ENCODE measurements at regions not wholly inside any gene's neighbourhood (a gene's known extent, or its start where the extent isn't known, plus 50 kb on each side); places are given as distances from the start of the nearest gene placed in this dataset.
"Not testable (repeated sequence)": the region's sequence is repeated elsewhere in the genome, so short reads cannot be mapped to it uniquely, and the experiment has no call there.

DNA sequence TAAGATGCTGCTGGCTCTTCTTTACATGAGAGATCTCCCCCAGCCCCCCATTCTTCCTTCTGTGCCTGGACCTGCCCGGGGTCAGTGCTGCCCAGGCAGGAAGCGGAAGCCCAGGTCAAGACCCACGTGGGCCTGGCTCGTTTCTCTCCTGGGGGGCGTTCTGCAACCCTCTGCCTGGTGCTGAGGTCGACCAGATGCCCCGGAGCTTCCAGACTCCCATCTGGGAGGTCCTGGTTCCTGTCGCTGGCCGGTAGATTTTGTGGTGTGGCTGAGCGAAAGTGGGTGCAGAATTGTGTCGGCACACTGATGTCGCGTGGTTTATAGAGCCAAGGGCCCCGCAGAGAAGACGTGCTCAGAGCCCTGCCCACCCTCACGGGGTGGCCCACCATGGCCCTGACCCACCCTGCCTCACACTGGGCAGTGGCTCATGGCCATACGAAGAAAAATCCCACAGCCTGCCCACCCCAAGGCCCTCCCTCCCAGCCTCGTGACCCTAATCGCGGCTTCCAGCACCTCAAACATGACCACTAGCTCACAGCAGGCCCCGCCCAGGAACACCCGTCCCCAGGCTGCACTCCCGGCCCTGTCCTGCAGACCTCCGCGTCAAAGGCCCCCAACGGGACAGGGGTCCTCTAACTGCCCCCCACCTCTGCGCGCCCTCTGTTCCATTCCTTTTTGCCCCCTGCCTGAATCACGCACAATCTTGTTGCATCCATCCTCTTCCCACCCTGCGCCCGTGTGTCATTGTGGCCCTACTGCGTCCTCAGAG, 443.2 kb upstream of the ZNF722 start:
- not testable (repeated sequence) for ATAC-seq; H3K9me3 Mint-ChIP-seq; H3K4me1 Mint-ChIP-seq (ENCODE audit: low read depth); DNase-seq; H3K4me3 Mint-ChIP-seq; H3K36me3 Mint-ChIP-seq (ENCODE audit: insufficient read depth); H3K27me3 Mint-ChIP-seq (ENCODE audit: low read depth)

DNA sequence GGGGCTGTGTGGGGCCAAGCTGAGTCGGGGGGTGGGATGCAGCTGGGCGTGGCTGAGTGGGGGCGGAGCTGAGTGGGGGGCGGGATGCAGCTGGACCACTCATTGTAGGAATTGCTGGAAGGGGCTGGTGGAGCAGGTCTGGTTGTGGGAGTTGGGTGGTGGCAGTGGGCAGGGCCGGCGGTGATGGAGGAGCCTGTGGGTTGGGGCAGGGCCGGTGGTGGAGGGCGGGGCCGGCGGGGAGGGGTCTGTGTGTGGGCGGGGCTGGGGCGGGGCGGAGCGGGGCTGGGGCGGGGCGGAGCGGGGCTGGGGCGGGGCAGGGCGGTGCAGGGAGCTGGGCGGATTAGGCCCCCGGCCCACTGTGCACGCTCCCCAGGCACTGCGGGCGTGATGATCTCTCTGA, 442.4 kb upstream of the ZNF722 start:
- not testable (repeated sequence) for ATAC-seq; H3K27me3 Mint-ChIP-seq (ENCODE audit: low read depth); H3K36me3 Mint-ChIP-seq (ENCODE audit: insufficient read depth); H3K4me3 Mint-ChIP-seq; H3K9me3 Mint-ChIP-seq; DNase-seq; H3K4me1 Mint-ChIP-seq (ENCODE audit: low read depth)

DNA sequence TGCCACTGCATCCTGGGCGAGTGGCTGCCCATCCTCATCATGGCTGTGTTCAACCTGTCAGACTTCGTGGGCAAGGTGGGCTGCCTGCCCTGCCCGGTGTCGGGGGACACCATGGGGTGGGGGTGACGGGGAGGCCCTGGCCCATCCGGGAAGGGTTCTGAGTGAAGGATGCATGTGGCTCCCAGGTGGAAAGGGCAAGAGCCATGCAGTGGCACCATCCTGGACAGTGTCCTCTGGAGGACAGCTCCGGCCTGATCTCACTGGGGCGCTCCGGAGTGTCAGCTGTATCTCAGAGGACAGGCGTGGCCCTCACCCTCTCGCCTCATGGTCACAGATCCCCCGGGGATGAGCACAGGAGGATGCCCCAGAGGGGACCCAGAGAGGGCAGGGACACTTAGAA, 439.6 kb upstream of the ZNF722 start:
- not testable (repeated sequence) for H3K4me3 Mint-ChIP-seq; DNase-seq; H3K4me1 Mint-ChIP-seq (ENCODE audit: low read depth); H3K36me3 Mint-ChIP-seq (ENCODE audit: insufficient read depth); ATAC-seq; H3K9me3 Mint-ChIP-seq; H3K27me3 Mint-ChIP-seq (ENCODE audit: low read depth)

DNA sequence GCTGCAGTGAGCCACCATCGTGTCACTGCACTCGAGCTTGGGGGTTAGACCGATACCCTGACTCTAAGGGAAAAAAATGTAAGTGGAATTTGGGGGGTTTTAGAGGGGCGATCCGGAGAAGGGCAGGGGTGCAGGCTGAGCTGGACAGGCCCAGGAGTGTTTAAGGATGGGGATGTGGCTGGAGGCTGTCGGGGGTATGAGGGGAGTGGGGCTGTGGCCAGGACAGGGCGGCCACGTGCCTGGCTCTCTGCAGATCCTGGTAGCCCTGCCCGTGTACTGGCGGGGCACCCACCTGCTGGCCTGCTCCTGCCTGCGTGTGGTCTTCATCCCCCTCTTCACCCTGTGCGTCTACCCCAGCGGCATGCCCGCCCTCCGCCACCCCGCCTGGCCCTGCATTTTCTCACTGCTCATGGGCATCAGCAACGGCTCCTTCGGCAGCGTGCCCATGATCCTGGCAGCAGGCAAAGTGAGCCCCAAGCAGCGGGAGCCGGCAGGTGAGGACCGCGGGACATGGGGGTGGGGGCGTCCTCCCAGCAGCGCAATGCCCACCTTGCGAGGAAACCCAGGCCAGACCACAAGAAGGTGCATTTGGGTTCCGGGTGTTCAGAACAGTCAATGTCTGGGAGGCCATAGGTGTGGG, 438.7 kb upstream of the ZNF722 start:
- not testable (repeated sequence) for H3K4me3 Mint-ChIP-seq; H3K36me3 Mint-ChIP-seq (ENCODE audit: insufficient read depth); DNase-seq; H3K27me3 Mint-ChIP-seq (ENCODE audit: low read depth); H3K9me3 Mint-ChIP-seq; H3K4me1 Mint-ChIP-seq (ENCODE audit: low read depth); ATAC-seq

DNA sequence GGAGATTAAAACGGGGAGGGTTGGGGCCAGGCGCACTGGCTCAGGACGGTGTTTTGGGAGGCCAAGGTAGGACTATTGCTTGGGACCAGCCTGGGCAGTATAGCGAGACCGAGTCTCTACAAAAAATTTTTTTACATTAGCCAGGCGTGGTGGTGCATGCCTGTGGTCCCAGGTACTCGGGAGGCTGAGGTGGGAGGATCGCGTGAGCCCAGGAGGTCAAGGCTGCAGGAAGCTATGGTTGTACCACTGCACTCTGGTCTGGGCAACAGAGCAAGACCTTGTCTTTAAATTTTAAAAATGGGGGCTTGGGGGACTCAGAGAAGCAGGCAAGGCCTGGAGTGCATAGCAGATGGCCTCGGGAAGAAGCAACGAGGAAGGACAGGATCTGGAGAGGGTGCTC, 436.7 kb upstream of the ZNF722 start:
- H3K4me1 Mint-ChIP-seq (ENCODE audit: low read depth); H3K4me3 Mint-ChIP-seq; H3K9me3 Mint-ChIP-seq; H3K36me3 Mint-ChIP-seq (ENCODE audit: insufficient read depth); H3K27me3 Mint-ChIP-seq (ENCODE audit: low read depth); ATAC-seq; DNase-seq: not testable (repeated sequence)

DNA sequence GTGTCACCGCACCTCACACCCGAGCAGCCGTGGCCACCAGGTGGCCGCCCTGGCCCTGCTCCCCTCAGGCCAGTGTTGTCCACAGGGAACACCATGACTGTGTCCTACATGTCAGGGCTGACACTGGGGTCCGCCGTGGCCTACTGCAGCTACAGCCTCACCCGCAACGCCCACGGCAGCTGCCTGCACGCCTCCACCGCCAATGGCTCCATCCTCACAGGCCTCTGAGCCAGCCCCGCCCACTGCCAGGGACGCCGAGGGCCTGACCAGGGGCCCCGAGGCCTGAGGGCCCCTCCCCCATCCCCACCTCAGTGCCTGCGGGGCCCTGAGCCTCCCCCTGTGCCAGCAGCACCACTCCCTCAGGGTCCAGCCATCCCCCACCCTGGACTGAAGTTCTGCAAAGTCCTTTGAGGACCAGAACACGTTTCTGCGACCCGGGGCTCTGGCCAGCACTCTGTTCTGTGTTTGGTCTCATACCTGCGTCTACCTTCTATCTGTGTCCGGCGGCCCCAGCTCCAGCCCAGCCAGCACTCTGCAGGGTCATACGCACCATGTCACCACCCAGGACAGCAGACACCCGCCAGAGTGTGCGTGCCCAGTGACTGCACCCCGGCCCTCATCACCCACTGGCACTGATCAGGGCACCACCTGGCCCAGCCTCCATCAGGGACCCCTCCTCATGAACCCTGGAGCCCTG, 436.1 kb upstream of the ZNF722 start:
- not testable (repeated sequence) for ATAC-seq; DNase-seq; H3K4me3 Mint-ChIP-seq; H3K36me3 Mint-ChIP-seq (ENCODE audit: insufficient read depth); H3K9me3 Mint-ChIP-seq; H3K4me1 Mint-ChIP-seq (ENCODE audit: low read depth); H3K27me3 Mint-ChIP-seq (ENCODE audit: low read depth)

DNA sequence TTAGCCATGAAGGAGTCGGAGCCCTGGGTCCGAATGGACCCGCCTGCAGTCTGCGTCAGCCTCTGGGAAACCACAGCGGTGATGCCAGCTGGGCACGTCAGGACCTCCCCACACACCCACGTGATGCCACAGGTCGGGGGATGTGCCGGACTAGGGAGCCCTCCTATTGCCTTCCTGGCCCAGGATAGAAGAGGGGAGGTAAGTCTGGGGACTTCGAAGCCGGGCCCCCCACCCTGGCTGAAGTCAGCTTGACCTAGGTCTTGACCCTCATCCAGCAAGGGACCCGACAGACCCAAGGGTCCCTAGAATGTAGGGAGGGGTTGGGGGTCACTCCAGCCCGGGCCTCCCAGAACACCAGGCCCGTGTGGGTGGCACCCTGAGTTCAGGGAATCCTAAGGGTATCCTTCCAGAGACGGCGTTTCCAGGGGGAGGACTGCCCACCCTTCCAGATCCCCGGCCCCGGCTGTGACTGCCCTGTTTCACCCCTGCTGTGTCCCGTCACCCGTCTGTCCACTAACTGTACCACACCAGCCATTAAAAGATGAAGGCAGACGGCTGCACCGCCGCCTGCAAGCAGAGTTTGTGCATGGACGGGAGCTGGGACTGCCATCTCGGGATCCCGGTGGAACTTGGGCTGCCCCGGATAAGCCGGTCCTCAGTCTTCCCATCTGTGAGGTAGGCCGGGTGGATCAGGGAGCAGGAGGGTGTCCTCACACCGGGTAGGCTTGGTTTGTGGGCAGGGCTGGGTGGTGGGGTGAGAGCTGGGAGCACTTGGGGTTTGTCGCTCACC, 435.3 kb upstream of the ZNF722 start:
- not testable (repeated sequence) for H3K4me3 Mint-ChIP-seq; H3K27me3 Mint-ChIP-seq (ENCODE audit: low read depth); H3K9me3 Mint-ChIP-seq; H3K4me1 Mint-ChIP-seq (ENCODE audit: low read depth); DNase-seq; ATAC-seq; H3K36me3 Mint-ChIP-seq (ENCODE audit: insufficient read depth)

DNA sequence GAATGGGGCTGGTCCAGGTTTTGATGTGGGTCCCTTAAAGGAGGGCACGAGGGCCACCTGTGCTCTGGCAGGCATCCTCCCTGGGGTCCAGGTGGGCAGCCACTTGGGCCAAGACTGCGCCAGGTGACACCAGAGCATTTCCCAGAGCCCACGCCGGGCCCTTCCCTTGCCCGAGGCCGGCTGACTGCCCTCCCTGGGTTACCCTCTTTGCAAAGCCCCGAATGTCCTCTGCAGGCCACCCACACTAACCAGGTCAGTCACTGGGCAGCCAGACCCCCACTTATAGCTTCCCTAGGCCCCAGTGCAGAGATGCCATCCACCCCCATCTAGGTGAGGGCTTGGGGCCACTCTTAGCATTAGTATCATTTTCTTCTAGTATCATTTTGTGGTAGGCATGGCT, 433.8 kb upstream of the ZNF722 start:
- H3K9me3 Mint-ChIP-seq; DNase-seq; H3K36me3 Mint-ChIP-seq (ENCODE audit: insufficient read depth); ATAC-seq; H3K27me3 Mint-ChIP-seq (ENCODE audit: low read depth); H3K4me1 Mint-ChIP-seq (ENCODE audit: low read depth); H3K4me3 Mint-ChIP-seq: not testable (repeated sequence)

DNA sequence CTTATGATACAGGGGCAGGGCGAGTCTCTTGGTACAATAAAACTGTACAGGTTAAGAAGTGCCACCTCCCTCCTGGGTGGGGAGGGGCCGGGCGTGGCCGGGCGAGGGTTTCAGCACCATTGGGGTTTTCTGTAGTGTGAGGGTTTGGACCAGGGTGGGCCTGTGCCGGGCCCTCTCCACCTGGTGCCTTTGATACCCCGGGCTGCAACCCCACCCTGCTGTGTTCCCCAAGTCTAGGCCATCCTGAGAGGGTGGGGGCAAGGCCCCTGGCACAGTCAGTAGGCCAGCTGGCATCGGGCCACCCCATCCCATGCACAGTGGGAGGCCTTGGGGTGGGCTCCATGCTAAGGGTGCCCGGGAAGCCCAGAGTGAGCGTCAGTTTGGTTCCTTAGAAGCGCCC, 431.8 kb upstream of the ZNF722 start:
- H3K36me3 Mint-ChIP-seq (ENCODE audit: insufficient read depth); DNase-seq: not testable (repeated sequence)

DNA sequence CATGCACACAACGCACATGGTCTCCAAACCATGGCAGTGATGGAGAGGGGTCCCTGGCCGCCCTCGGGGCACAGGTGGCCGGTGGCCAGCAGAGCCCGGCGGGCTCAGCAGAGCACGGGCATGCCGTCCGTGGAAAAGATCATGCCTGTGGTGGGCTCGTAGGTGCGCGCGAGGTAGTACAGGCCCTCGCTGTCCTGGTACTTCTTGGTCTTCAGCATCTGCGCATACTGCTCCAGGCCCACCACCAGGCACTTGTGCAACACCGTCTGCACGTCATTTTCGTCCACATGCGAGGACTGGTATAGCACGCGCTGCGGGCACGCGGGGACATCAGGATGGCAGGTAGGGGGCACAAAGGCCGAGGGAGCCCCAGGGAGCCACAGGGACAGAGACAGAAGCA, 431.0 kb upstream of the ZNF722 start:
- not testable (repeated sequence) for H3K4me1 Mint-ChIP-seq (ENCODE audit: low read depth); H3K4me3 Mint-ChIP-seq; DNase-seq; H3K36me3 Mint-ChIP-seq (ENCODE audit: insufficient read depth); ATAC-seq; H3K9me3 Mint-ChIP-seq; H3K27me3 Mint-ChIP-seq (ENCODE audit: low read depth)

More for the DNA sequence above, 431.8 kb upstream of the ZNF722 start:
- not testable (repeated sequence) for ATAC-seq; H3K27me3 Mint-ChIP-seq (ENCODE audit: low read depth); H3K4me3 Mint-ChIP-seq; H3K9me3 Mint-ChIP-seq; H3K4me1 Mint-ChIP-seq (ENCODE audit: low read depth)

DNA sequence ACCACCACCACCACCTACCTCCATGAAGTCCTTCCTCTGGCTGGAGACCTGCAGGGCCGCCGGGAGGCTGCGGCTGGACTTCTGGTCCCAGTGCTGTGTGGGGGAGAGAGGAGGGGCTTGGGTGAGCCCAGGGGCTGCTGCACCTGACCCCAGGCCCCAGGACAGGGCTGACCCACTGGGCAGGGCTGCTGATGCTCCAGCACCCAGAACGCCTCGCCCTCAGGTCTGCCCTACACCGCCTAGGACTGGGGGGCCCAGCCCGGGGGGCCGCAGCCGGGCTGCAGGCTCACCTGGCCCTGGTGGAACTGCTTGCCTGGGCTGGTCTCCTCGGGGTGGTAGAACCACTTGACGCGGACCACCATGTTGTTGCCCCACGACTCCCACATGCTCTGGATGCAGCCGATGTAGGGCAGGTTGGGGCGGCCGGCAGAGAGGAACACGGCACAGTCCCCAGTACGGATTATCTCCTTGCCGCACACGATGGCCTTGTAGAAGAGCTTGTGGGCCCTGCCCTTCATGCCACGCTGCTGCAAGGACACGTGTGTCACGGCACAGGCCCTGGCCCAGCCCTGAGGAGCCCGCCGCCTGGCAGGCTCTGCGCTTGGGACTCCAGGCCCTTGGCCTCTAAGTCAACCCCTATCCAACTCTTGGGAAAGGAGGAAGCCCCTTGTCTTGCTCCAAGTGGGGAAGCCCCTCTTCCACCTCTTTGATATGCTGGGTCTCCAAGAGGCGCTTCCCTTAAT, 429.9 kb upstream of the ZNF722 start:
- H3K4me1 Mint-ChIP-seq (ENCODE audit: low read depth); DNase-seq; H3K27me3 Mint-ChIP-seq (ENCODE audit: low read depth); H3K4me3 Mint-ChIP-seq; H3K36me3 Mint-ChIP-seq (ENCODE audit: insufficient read depth); H3K9me3 Mint-ChIP-seq: not testable (repeated sequence)
- peak in 1 of 2 donors; percentile 12 for ATAC-seq

DNA sequence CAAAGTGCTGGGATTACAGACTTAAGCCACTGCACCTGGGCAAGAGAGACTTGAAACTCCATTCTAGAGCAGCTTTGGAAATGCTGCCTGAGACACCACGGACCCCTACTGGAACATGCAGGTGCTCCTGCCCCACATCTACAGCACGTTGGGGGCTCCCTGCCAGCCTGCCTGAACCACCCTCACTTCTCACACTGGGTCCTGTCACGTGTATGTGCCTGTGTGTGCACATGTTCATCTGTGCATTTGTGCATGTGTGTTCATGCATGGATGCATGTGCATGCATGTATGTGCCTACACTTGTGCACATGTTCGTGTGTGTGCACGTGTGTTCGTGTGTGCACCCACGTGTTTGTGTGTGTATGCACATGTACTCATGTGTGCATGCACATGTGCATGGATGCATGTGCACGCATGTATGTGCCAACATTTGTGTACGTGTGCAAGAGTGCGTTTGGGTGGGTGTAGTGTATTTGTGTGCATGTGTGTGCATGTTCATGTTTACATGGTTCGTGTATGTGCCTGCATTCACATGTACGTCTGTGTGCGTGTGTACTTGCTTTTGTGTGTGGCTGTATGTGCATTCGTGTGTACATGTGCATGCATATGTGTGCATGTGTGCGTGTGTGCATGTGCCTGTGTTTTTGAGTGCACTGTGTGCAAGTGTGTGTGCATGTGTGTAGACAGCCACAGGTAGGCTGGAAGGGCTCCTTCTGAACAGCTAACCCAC, 428.1 kb upstream of the ZNF722 start:
- H3K27me3 Mint-ChIP-seq (ENCODE audit: low read depth); H3K4me3 Mint-ChIP-seq; ATAC-seq; DNase-seq; H3K36me3 Mint-ChIP-seq (ENCODE audit: insufficient read depth); H3K9me3 Mint-ChIP-seq; H3K4me1 Mint-ChIP-seq (ENCODE audit: low read depth): not testable (repeated sequence)

DNA sequence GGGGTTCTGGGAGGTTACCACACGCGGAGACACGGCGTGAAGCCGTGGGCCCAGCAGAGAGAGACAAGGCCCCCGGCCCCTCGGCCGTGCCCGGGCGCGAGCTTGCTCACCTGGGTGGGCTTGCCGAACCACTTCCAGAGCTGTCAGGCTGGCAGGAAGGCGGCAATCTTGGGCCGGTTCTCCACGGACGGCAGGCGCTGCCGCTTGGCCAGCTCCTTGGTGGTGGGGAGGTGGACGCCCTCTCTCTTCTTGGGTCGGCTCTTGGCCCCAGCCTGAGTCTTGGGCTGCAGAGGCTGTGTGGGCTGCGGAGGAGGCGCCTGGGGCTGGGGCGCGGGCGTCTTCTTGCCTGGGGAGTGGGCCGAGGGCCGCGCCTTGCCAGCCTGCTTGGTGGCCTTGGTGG, 426.5 kb upstream of the ZNF722 start:
- not testable (repeated sequence) for H3K36me3 Mint-ChIP-seq (ENCODE audit: insufficient read depth); ATAC-seq

More for the DNA sequence above, 426.5 kb upstream of the ZNF722 start:
- H3K4me3 Mint-ChIP-seq; H3K27me3 Mint-ChIP-seq (ENCODE audit: low read depth); DNase-seq; H3K9me3 Mint-ChIP-seq; H3K4me1 Mint-ChIP-seq (ENCODE audit: low read depth): not testable (repeated sequence)

Measured in activated T-cell treated with anti-CD3 and anti-CD28 coated beads, Interleukin-2, amount 50 U/mL, for 4 hours (primary cell).